GM18519 (cell line): ENCODE measurements at regions not wholly inside any gene's neighbourhood (a gene's known extent, or its start where the extent isn't known, plus 50 kb on each side); places are given as distances from the start of the nearest gene placed in this dataset.
A peak's percentile ranks its signal among the peaks of the same experiment; 100 is the strongest.
"Not testable (repeated sequence)": the region's sequence is repeated elsewhere in the genome, so short reads cannot be mapped to it uniquely, and the experiment has no call there.

ENCODE experiments used
- ATAC-seq: cut with Tn5 transposase; IDR thresholded peaks from one replicate; pipeline ENCODE4 v1.9.1; 2021; ENCODE audit warnings: mild to moderate bottlenecking, moderate library complexity; ENCODE audit not compliant: unreplicated experiment, low FRiP score

GRCh38 chr3:55163421-55163820 lies 235.6 kb upstream of the LRTM1 start:
- ATAC-seq, result no peak

- ATAC-seq, result no peak
These were observed 234.4 kb upstream of the LRTM1 start for GRCh38 chr3:55162031-55162795.

- no peak for ATAC-seq
These were observed 233.4 kb upstream of the LRTM1 start for GRCh38 chr3:55161231-55161630.

- peak; percentile 80 for ATAC-seq
These were observed 232.6 kb upstream of the LRTM1 start for GRCh38 chr3:55160241-55160983.

GRCh38 chr3:55159711-55160110 lies 231.9 kb upstream of the LRTM1 start:
- ATAC-seq, result no peak

GRCh38 chr3:55159016-55159415 lies 231.2 kb upstream of the LRTM1 start:
- ATAC-seq, result no peak

GRCh38 chr3:55158345-55158744 lies 230.5 kb upstream of the LRTM1 start:
- ATAC-seq, result no peak

- ATAC-seq, result no peak
These were observed 229.9 kb upstream of the LRTM1 start for GRCh38 chr3:55157731-55158130.

GRCh38 chr3:55156851-55157650 lies 229.2 kb upstream of the LRTM1 start:
- no peak for ATAC-seq

- ATAC-seq, result no peak
These were observed 220.2 kb upstream of the LRTM1 start for GRCh38 chr3:55147856-55148720.

GRCh38 chr3:55147406-55147805 lies 219.5 kb upstream of the LRTM1 start:
- no peak for ATAC-seq

GRCh38 chr3:55146216-55146615 lies 218.4 kb upstream of the LRTM1 start:
- no peak for ATAC-seq

- ATAC-seq, result no peak
These were observed 216.3 kb upstream of the LRTM1 start for GRCh38 chr3:55144015-55144673.

GRCh38 chr3:55143336-55143735 lies 215.5 kb upstream of the LRTM1 start:
- ATAC-seq, result no peak

- not testable (repeated sequence) for ATAC-seq
These were observed 208.4 kb upstream of the LRTM1 start for GRCh38 chr3:55136291-55136690.

GRCh38 chr3:55128225-55128823 lies 200.5 kb upstream of the LRTM1 start:
- ATAC-seq, result no peak

GRCh38 chr3:55127565-55127964 lies 199.7 kb upstream of the LRTM1 start:
- no peak for ATAC-seq

GRCh38 chr3:55124371-55124770 lies 196.5 kb upstream of the LRTM1 start:
- ATAC-seq, result no peak
